AG09309 (cell line): ENCODE measurements at regions not wholly inside any gene's neighbourhood (a gene's known extent, or its start where the extent isn't known, plus 50 kb on each side); places are given as distances from the start of the nearest gene placed in this dataset.

Source experiments
- DNase-seq: peaks from one replicate; pipeline ENCODE4 v3.0.0-alpha.2; 2010; ENCODE audit warnings: low read depth
- H3K4me3 ChIP-seq: 2 replicates; pipeline ENCODE4 v1.5.1; 2011; ENCODE audit warnings: mild to moderate bottlenecking, low read depth, low read length, moderate library complexity; ENCODE audit not compliant: control insufficient read depth
- TF ChIP-seq, protein P1 (sequence below): IDR thresholded peaks from 2 replicates; pipeline ENCODE4 v1.5.1; 2011; ENCODE audit warnings: mild to moderate bottlenecking, low read depth, low read length, inconsistent platforms; ENCODE audit not compliant: insufficient read depth, control insufficient read depth; ENCODE audit errors: missing control alignments

DNA sequence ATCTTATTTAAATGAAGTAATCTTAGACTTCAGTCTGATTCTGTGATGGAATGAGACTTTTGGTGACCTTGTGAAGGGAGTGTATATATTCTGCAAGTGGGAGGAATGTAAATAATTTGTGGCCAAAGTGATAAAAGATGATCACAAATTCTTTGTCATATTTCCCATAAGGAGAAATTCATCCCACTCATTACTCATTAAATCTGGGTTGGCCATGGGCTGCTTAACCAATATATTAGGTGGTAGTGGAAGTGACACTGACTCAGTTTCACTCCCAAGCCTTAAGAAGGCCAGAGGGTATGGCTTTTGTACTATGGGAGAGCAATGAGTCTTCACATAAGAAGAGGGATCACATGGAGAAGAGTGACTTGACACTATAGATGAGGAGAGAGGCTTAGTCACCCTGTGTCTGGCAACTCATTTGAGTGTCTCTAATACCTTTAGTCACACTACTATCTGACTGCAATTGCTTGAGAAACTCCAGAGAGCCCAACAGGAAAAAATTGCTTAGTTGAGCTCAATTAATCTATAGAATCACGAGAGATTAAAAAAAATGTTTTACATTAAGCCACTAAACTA, 408.2 kb upstream of the PITX2 start:
- no peak overlapping the region for H3K4me3 ChIP-seq
- TF ChIP-seq, protein P1, sequence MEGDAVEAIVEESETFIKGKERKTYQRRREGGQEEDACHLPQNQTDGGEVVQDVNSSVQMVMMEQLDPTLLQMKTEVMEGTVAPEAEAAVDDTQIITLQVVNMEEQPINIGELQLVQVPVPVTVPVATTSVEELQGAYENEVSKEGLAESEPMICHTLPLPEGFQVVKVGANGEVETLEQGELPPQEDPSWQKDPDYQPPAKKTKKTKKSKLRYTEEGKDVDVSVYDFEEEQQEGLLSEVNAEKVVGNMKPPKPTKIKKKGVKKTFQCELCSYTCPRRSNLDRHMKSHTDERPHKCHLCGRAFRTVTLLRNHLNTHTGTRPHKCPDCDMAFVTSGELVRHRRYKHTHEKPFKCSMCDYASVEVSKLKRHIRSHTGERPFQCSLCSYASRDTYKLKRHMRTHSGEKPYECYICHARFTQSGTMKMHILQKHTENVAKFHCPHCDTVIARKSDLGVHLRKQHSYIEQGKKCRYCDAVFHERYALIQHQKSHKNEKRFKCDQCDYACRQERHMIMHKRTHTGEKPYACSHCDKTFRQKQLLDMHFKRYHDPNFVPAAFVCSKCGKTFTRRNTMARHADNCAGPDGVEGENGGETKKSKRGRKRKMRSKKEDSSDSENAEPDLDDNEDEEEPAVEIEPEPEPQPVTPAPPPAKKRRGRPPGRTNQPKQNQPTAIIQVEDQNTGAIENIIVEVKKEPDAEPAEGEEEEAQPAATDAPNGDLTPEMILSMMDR, result no peak
- no peak for DNase-seq

GRCh38 chr4:111031596-111031995, 408.7 kb upstream of the PITX2 start:
- no peak for DNase-seq
- H3K4me3 ChIP-seq, result no peak overlapping the region
- TF ChIP-seq, protein P1, result no peak

DNA sequence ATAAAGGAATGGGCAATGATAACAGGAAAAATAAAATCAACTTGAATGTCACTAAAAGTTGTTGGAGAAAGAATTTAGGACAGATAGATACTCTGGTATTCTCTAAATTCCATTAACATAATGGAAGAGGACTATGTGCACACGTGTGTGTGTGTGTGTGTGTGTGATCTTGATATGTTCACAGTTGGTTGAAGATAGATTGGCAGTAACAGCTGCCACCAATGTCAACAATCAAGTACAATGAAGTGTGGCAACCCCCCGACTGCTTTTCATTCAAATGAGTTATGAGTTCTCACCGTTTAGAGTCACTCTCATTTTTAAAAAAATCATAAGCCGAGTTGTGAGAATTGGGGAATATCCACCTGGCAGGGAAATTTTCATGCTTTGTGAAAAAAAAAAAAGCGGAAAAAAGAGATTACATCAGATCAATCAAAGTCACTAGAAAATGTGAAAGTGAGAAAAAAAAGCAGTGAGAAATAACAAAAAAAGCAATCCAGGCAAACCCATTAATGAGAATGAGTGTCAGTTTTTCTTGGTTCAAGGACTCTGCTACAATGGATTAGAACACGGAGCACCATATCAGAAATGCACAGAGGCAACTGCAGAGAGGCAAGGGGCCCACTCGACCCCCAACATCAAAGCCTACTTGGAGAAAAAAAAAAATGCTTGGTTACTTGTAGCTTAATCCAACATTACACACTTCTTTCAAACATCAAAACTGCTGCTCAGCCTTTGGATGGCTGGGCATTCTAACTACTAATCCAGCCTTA, 414.9 kb upstream of the PITX2 start:
- TF ChIP-seq, protein P1, result no peak
- DNase-seq, result no peak
- H3K4me3 ChIP-seq, result no peak overlapping the region

DNA sequence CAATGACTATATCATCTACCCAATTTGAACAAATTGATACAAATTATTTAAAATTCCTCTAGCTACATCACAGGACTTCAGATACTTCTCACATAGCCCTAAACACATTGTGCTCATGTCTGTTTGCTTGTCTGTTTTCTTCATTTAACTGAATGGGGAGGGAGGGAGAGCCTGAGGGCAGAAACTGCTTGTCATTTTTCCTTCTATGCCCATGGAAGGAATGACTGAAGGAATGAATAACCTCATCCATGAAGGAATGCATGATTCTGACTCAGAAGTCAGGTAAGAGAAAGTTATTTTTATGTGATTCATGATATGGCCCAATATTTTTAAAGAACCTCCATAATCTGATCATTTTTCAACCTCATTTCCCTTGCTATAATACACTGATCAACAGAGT, 418.0 kb upstream of the PITX2 start:
- DNase-seq, result no peak
- TF ChIP-seq, protein P1, result no peak
- no peak overlapping the region for H3K4me3 ChIP-seq

- no peak overlapping the region for H3K4me3 ChIP-seq
- DNase-seq, result no peak
- TF ChIP-seq, protein P1, result no peak
These were observed 420.4 kb upstream of the PITX2 start for GRCh38 chr4:111043286-111043685.

DNA sequence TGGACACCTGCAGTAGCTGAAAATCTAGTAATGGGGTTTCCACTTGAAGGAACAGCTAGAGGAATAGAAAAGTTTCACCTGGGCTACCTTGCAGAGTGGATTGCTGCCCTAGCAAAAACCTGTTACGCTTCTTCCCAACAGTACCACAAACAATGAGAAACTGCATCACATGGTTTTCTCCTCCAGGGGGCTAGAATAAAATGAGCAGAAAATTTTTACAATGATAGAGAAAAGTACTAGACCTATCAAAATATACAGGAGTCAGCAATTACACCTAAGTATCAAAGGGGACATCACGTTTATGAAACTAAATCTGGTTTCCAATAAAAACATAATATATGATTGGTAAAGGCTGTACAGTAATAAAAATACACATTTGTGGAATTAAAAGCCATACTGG, 423.1 kb upstream of the PITX2 start:
- H3K4me3 ChIP-seq, result no peak overlapping the region
- DNase-seq, result no peak
- TF ChIP-seq, protein P1, result no peak
